ENCODE measurements at regions not wholly inside any gene's neighbourhood (a gene's known extent, or its start where the extent isn't known, plus 50 kb on each side); places are given as distances from the start of the nearest gene placed in this dataset.

- TF ChIP-seq, protein P1, sequence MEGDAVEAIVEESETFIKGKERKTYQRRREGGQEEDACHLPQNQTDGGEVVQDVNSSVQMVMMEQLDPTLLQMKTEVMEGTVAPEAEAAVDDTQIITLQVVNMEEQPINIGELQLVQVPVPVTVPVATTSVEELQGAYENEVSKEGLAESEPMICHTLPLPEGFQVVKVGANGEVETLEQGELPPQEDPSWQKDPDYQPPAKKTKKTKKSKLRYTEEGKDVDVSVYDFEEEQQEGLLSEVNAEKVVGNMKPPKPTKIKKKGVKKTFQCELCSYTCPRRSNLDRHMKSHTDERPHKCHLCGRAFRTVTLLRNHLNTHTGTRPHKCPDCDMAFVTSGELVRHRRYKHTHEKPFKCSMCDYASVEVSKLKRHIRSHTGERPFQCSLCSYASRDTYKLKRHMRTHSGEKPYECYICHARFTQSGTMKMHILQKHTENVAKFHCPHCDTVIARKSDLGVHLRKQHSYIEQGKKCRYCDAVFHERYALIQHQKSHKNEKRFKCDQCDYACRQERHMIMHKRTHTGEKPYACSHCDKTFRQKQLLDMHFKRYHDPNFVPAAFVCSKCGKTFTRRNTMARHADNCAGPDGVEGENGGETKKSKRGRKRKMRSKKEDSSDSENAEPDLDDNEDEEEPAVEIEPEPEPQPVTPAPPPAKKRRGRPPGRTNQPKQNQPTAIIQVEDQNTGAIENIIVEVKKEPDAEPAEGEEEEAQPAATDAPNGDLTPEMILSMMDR (IDR thresholded peaks at IDR 0.05): no peak
- TF ChIP-seq POLR2A (IDR thresholded peaks at IDR 0.05): no peak
- TF ChIP-seq POLR2AphosphoS5 (IDR thresholded peaks at IDR 0.05): no peak
- TF ChIP-seq EP300 (IDR thresholded peaks at IDR 0.05; ENCODE audit: low read depth): no peak
Observed at GRCh38 chr2:78521938-78522337, 503.6 kb upstream of the REG3G start.

All from transverse colon (tissue), 4 donors.